ENCODE measurements at regions not wholly inside any gene's neighbourhood (a gene's known extent, or its start where the extent isn't known, plus 50 kb on each side); places are given as distances from the start of the nearest gene placed in this dataset.
A peak's percentile ranks its signal among the peaks of the same experiment; 100 is the strongest.
"Not testable (repeated sequence)": the region's sequence is repeated elsewhere in the genome, so short reads cannot be mapped to it uniquely, and the experiment has no call there.

DNA sequence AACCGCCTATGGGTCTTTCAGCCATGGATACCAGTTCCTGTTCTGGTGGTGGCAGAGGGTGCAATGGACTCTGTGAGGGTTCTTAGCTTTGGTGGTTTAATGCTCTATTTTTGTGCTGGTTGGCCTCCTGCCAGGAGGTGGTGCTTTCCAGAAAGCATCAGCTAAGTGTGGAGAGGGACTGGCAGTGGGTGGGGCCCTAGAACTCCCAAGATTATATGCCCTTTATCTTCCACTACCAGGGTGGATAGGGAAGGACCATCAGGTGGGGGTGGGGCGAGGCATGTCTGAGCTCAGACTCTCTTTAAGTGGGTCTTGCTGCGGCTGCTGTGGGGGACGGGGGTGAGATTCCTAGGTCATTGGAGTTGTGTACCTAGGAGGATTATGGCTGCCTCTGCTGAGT, 298.3 kb upstream of the MAP3K7 start:
- H3K9me3 ChIP-seq (ENCODE audit: control extremely low read depth in 1 of 5, control insufficient read depth in 4 of 5, insufficient read depth in 2 of 5, low read depth in 1 of 5, low read length in 4 of 5); H3K4me3 ChIP-seq (ENCODE audit: control insufficient read depth in 1 of 7, extremely low read depth in 1 of 7, insufficient read depth in 4 of 7, low read depth in 2 of 7, low read length in 6 of 7); DNase-seq; POLR2A ChIA-PET; H3K36me3 ChIP-seq (ENCODE audit: control insufficient read depth in 4 of 4, insufficient read depth in 4 of 4, low read length in 3 of 4); H3K27me3 ChIP-seq (replicated peaks in 2 of 5; ENCODE audit: control insufficient read depth in 4 of 5, insufficient read depth in 5 of 5, low read length in 4 of 5); H3K4me1 ChIP-seq (ENCODE audit: control extremely low read depth in 1 of 4, control insufficient read depth in 4 of 4, insufficient read depth in 4 of 4, low read length in 3 of 4); H3K27ac ChIP-seq (ENCODE audit: insufficient read depth in 1 of 2, low read depth in 1 of 2, low read length in 2 of 2, poor library complexity in 1 of 2, severe bottlenecking in 2 of 2): not testable (repeated sequence)
- CTCF ChIA-PET = interaction anchor here (1.2 kb wide), 1 partner anchor 49 kb away, joined by 3 read pairs; no protein-coding TSS in a partner anchor
- 100% methylated on average over 1 of the region's 4 CpGs for WGBS (ENCODE audit: insufficient coverage)

DNA sequence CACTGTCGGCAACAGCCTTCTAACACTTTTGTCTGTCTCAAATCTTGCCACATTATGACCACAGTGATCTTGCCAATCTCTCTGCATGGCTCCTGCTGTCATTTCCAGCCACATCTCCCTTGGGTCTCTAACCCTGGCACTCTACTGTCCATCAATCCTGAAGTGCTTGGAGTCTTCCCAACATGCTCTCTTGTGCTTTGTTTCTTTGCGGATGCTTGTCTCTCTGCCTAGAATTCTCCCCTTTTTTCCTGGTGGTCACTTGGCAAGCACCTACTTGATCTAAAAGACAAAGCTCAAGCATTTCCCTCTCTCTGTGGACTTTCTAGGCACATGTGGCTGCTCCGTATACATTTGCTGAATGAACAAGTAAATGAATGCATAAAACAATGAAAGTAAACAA, 290.7 kb upstream of the MAP3K7 start:
- POLR2A ChIA-PET = no interaction called here
- peaks cover 0 to 5% (median 0%) of the 10 kb centered on the region in 5 experiments for H3K9me3 ChIP-seq (ENCODE audit: control extremely low read depth in 1 of 5, control insufficient read depth in 4 of 5, insufficient read depth in 2 of 5, low read depth in 1 of 5, low read length in 4 of 5)
- no peak for DNase-seq
- H3K4me3 ChIP-seq (ENCODE audit: control insufficient read depth in 1 of 7, extremely low read depth in 1 of 7, insufficient read depth in 4 of 7, low read depth in 2 of 7, low read length in 6 of 7) = no peak overlapping the region
- WGBS (ENCODE audit: insufficient coverage) = 94% methylated on average over 2 of the region's 3 CpGs
- peaks cover 0 to 6% (median 2%) of the 10 kb centered on the region in 4 experiments for H3K4me1 ChIP-seq (ENCODE audit: control extremely low read depth in 1 of 4, control insufficient read depth in 4 of 4, insufficient read depth in 4 of 4, low read length in 3 of 4)
- CTCF ChIA-PET = no interaction called here
- H3K27ac ChIP-seq (ENCODE audit: insufficient read depth in 1 of 2, low read depth in 1 of 2, low read length in 2 of 2, poor library complexity in 1 of 2, severe bottlenecking in 2 of 2) = no peak overlapping the region
- H3K27me3 ChIP-seq (replicated peaks in 2 of 5; ENCODE audit: control insufficient read depth in 4 of 5, insufficient read depth in 5 of 5, low read length in 4 of 5) = no peaks in the 10 kb centered on the region
- no peaks in the 10 kb centered on the region for H3K36me3 ChIP-seq (ENCODE audit: control insufficient read depth in 4 of 4, insufficient read depth in 4 of 4, low read length in 3 of 4)

- WGBS (ENCODE audit: insufficient coverage) = 36% methylated on average over 2 of the region's 4 CpGs
- no peaks in the 10 kb centered on the region for H3K36me3 ChIP-seq (ENCODE audit: control insufficient read depth in 4 of 4, insufficient read depth in 4 of 4, low read length in 3 of 4)
- no peaks in the 10 kb centered on the region for H3K27me3 ChIP-seq (replicated peaks in 2 of 5; ENCODE audit: control insufficient read depth in 4 of 5, insufficient read depth in 5 of 5, low read length in 4 of 5)
- H3K27ac ChIP-seq (ENCODE audit: insufficient read depth in 1 of 2, low read depth in 1 of 2, low read length in 2 of 2, poor library complexity in 1 of 2, severe bottlenecking in 2 of 2) = no peak overlapping the region
- ChIA-PET POLR2A (no interaction called here), CTCF (no interaction called here)
- DNase-seq = peak in 2 of 3 donors; percentile 52 to 61
- no peak overlapping the region for H3K4me3 ChIP-seq (ENCODE audit: control insufficient read depth in 1 of 7, extremely low read depth in 1 of 7, insufficient read depth in 4 of 7, low read depth in 2 of 7, low read length in 6 of 7)
- peaks cover 0 to 5% (median 0%) of the 10 kb centered on the region in 5 experiments for H3K9me3 ChIP-seq (ENCODE audit: control extremely low read depth in 1 of 5, control insufficient read depth in 4 of 5, insufficient read depth in 2 of 5, low read depth in 1 of 5, low read length in 4 of 5)
- peaks cover 0 to 6% (median 2%) of the 10 kb centered on the region in 4 experiments for H3K4me1 ChIP-seq (ENCODE audit: control extremely low read depth in 1 of 4, control insufficient read depth in 4 of 4, insufficient read depth in 4 of 4, low read length in 3 of 4)
These were observed 288.1 kb upstream of the MAP3K7 start for GRCh38 chr6:90874931-90875330.

DNA sequence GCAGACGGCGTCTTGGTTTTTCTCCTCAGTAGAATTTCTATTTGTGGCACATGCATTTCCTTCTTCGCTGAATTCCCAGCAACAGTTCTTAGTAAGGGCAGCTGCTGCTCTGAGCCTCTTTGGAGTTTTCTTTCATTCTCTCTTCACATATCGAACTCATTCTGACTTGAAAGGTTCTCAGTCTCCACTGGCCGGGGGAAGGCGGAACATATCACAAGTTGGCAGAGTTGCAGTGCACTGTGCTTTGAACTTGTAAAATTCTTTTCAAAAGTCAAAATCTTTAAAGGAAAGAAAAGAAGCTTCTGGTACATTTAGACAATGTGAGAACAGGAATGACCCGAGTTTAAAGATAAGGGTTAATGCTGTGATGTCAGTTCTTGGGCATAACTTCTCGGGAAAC, 286.1 kb upstream of the MAP3K7 start:
- WGBS (ENCODE audit: insufficient coverage) = 53% methylated on average over 5 of the region's 8 CpGs
- ChIA-PET POLR2A (no interaction called here), CTCF (no interaction called here)
- DNase-seq = no peak
- Histone ChIP-seq H3K4me3 (ENCODE audit: control insufficient read depth in 1 of 7, extremely low read depth in 1 of 7, insufficient read depth in 4 of 7, low read depth in 2 of 7, low read length in 6 of 7) (no peak overlapping the region), H3K36me3 (ENCODE audit: control insufficient read depth in 4 of 4, insufficient read depth in 4 of 4, low read length in 3 of 4) (no peaks in the 10 kb centered on the region), H3K27ac (ENCODE audit: insufficient read depth in 1 of 2, low read depth in 1 of 2, low read length in 2 of 2, poor library complexity in 1 of 2, severe bottlenecking in 2 of 2) (no peak overlapping the region), H3K9me3 (ENCODE audit: control extremely low read depth in 1 of 5, control insufficient read depth in 4 of 5, insufficient read depth in 2 of 5, low read depth in 1 of 5, low read length in 4 of 5) (no peaks in the 10 kb centered on the region), H3K27me3 (replicated peaks in 2 of 5; ENCODE audit: control insufficient read depth in 4 of 5, insufficient read depth in 5 of 5, low read length in 4 of 5) (no peaks in the 10 kb centered on the region), H3K4me1 (ENCODE audit: control extremely low read depth in 1 of 4, control insufficient read depth in 4 of 4, insufficient read depth in 4 of 4, low read length in 3 of 4) (peaks cover 0 to 6% (median 2%) of the 10 kb centered on the region in 4 experiments)

DNA sequence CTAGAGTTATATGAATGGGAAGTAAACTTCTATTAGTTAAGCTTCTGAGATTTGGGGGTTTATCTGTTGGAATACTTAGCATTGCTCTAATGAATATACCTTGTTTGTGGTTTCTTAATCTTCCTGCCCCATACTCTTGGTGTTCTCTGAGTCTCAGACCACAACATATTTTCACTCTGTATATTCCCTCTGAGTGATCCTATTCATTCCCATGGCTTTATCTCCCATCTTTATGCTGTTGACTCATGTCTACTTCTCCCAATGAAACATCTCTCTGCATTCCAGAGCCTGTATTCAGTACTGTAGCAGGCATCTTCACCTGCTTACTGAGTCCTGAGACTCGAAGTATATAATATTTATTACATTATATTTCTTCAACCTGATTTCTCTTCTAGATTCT, 283.7 kb upstream of the MAP3K7 start:
- ChIA-PET POLR2A (no interaction called here), CTCF (no interaction called here)
- Histone ChIP-seq H3K4me3 (ENCODE audit: control insufficient read depth in 1 of 7, extremely low read depth in 1 of 7, insufficient read depth in 4 of 7, low read depth in 2 of 7, low read length in 6 of 7) (no peak overlapping the region), H3K27ac (ENCODE audit: insufficient read depth in 1 of 2, low read depth in 1 of 2, low read length in 2 of 2, poor library complexity in 1 of 2, severe bottlenecking in 2 of 2) (no peak overlapping the region), H3K27me3 (replicated peaks in 2 of 5; ENCODE audit: control insufficient read depth in 4 of 5, insufficient read depth in 5 of 5, low read length in 4 of 5) (no peaks in the 10 kb centered on the region), H3K9me3 (ENCODE audit: control extremely low read depth in 1 of 5, control insufficient read depth in 4 of 5, insufficient read depth in 2 of 5, low read depth in 1 of 5, low read length in 4 of 5) (no peaks in the 10 kb centered on the region), H3K36me3 (ENCODE audit: control insufficient read depth in 4 of 4, insufficient read depth in 4 of 4, low read length in 3 of 4) (no peaks in the 10 kb centered on the region), H3K4me1 (ENCODE audit: control extremely low read depth in 1 of 4, control insufficient read depth in 4 of 4, insufficient read depth in 4 of 4, low read length in 3 of 4) (peaks cover 0 to 5% (median 2%) of the 10 kb centered on the region in 4 experiments)
- no CpG with 5 or more reads among the region's 1 CpG for WGBS (ENCODE audit: insufficient coverage)
- no peak for DNase-seq

- H3K9me3 ChIP-seq (ENCODE audit: control extremely low read depth in 1 of 5, control insufficient read depth in 4 of 5, insufficient read depth in 2 of 5, low read depth in 1 of 5, low read length in 4 of 5) = no peaks in the 10 kb centered on the region
- no peaks in the 10 kb centered on the region for H3K4me1 ChIP-seq (ENCODE audit: control extremely low read depth in 1 of 4, control insufficient read depth in 4 of 4, insufficient read depth in 4 of 4, low read length in 3 of 4)
- H3K4me3 ChIP-seq (ENCODE audit: control insufficient read depth in 1 of 7, extremely low read depth in 1 of 7, insufficient read depth in 4 of 7, low read depth in 2 of 7, low read length in 6 of 7) = no peak overlapping the region
- no peak overlapping the region for H3K27ac ChIP-seq (ENCODE audit: insufficient read depth in 1 of 2, low read depth in 1 of 2, low read length in 2 of 2, poor library complexity in 1 of 2, severe bottlenecking in 2 of 2)
- ChIA-PET POLR2A (no interaction called here), CTCF (no interaction called here)
- no CpG with 5 or more reads among the region's 2 CpGs for WGBS (ENCODE audit: insufficient coverage)
- no peaks in the 10 kb centered on the region for H3K27me3 ChIP-seq (replicated peaks in 2 of 5; ENCODE audit: control insufficient read depth in 4 of 5, insufficient read depth in 5 of 5, low read length in 4 of 5)
- DNase-seq = no peak
- H3K36me3 ChIP-seq (ENCODE audit: control insufficient read depth in 4 of 4, insufficient read depth in 4 of 4, low read length in 3 of 4) = no peaks in the 10 kb centered on the region
These were observed 281.8 kb upstream of the MAP3K7 start for GRCh38 chr6:90868656-90869055.

DNA sequence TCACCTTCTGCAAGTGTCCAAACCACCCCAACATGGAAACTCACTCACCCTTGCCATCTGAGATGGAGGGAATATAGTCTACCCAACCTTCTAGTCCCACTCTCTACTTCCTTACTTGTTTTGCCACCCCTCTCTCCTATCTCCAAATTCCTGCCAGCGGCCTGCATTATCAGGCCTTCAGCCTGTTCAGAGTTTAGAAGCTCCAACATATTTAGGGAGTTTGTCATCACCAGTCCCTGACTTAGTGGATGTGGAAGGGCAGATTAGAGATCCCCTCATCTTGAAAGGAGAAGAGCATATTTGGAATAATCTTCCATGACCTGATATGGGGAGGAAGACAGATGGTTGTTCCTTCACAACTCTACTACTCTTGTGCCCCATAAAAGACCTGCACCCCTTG, 281.4 kb upstream of the MAP3K7 start:
- CTCF ChIA-PET = no interaction called here
- H3K27me3 ChIP-seq (replicated peaks in 2 of 5; ENCODE audit: control insufficient read depth in 4 of 5, insufficient read depth in 5 of 5, low read length in 4 of 5) = no peaks in the 10 kb centered on the region
- POLR2A ChIA-PET = no interaction called here
- no peaks in the 10 kb centered on the region for H3K36me3 ChIP-seq (ENCODE audit: control insufficient read depth in 4 of 4, insufficient read depth in 4 of 4, low read length in 3 of 4)
- H3K9me3 ChIP-seq (ENCODE audit: control extremely low read depth in 1 of 5, control insufficient read depth in 4 of 5, insufficient read depth in 2 of 5, low read depth in 1 of 5, low read length in 4 of 5) = no peaks in the 10 kb centered on the region
- no peak overlapping the region for H3K4me3 ChIP-seq (ENCODE audit: control insufficient read depth in 1 of 7, extremely low read depth in 1 of 7, insufficient read depth in 4 of 7, low read depth in 2 of 7, low read length in 6 of 7)
- no peak for DNase-seq
- no peak overlapping the region for H3K27ac ChIP-seq (ENCODE audit: insufficient read depth in 1 of 2, low read depth in 1 of 2, low read length in 2 of 2, poor library complexity in 1 of 2, severe bottlenecking in 2 of 2)
- 100% methylated on average over 1 of the region's 1 CpG for WGBS (ENCODE audit: insufficient coverage)
- H3K4me1 ChIP-seq (ENCODE audit: control extremely low read depth in 1 of 4, control insufficient read depth in 4 of 4, insufficient read depth in 4 of 4, low read length in 3 of 4) = no peaks in the 10 kb centered on the region

All from common myeloid progenitor, CD34-positive (primary cell).